H9 (cell line): ENCODE measurements at regions not wholly inside any gene's neighbourhood (a gene's known extent, or its start where the extent isn't known, plus 50 kb on each side); places are given as distances from the start of the nearest gene placed in this dataset.

ENCODE experiments used
- DNase-seq: peaks from one replicate; pipeline ENCODE4 v3.0.0-alpha.2; 2017
- H2AFZ ChIP-seq: one replicate; pipeline ENCODE4 v1.6.1; 2013; ENCODE audit warnings: mild to moderate bottlenecking, low read length, control low read depth, moderate library complexity
- H2AK5ac ChIP-seq: 2 replicates; pipeline ENCODE4 v1.6.1; 2013; ENCODE audit warnings: low read length, control low read depth, mixed read lengths; ENCODE audit not compliant: insufficient read length
- H2BK120ac ChIP-seq: one replicate; pipeline ENCODE4 v1.6.1; 2013; ENCODE audit warnings: low read depth, mild to moderate bottlenecking, low read length, control low read depth, inconsistent platforms; ENCODE audit not compliant: poor library complexity, severe bottlenecking
- H2BK12ac ChIP-seq: 2 replicates; pipeline ENCODE4 v1.6.1; 2013; ENCODE audit warnings: low read length, control low read depth, mixed read lengths, low read depth; ENCODE audit not compliant: insufficient read length
- H2BK15ac ChIP-seq: 2 replicates; pipeline ENCODE4 v1.6.1; 2013; ENCODE audit warnings: low read depth, low read length, control low read depth
- H2BK20ac ChIP-seq: one replicate; pipeline ENCODE4 v1.6.1; 2013; ENCODE audit warnings: low read depth, mild to moderate bottlenecking, low read length, control low read depth, inconsistent platforms; ENCODE audit not compliant: poor library complexity, severe bottlenecking
- H2BK5ac ChIP-seq: 2 replicates; pipeline ENCODE4 v1.6.1; 2013; ENCODE audit warnings: low read length, control low read depth, mixed read lengths; ENCODE audit not compliant: insufficient read length
- H3K14ac ChIP-seq: 2 replicates; pipeline ENCODE4 v1.6.1; 2013; ENCODE audit warnings: low read length, control low read depth; ENCODE audit not compliant: insufficient read depth
- H3K18ac ChIP-seq: 2 replicates; pipeline ENCODE4 v1.6.1; 2013; ENCODE audit warnings: low read depth, mild to moderate bottlenecking, mixed read lengths, low read length, control low read depth; ENCODE audit not compliant: insufficient read length
- H3K23ac ChIP-seq: 2 replicates; pipeline ENCODE4 v1.6.1; 2013; ENCODE audit warnings: low read length, control low read depth, mixed read lengths, low read depth; ENCODE audit not compliant: insufficient read length
- H3K23me2 ChIP-seq: 2 replicates; pipeline ENCODE4 v1.6.1; 2013; ENCODE audit warnings: low read depth, mild to moderate bottlenecking, mixed read lengths, low read length, control low read depth; ENCODE audit not compliant: insufficient read length, poor library complexity, severe bottlenecking
- H3K27ac ChIP-seq: 2 replicates; pipeline ENCODE4 v1.5.1; 2013; ENCODE audit warnings: low read length, control low read depth, mixed read lengths, low read depth; ENCODE audit not compliant: insufficient read length
- H3K27me3 ChIP-seq: 2 replicates; pipeline ENCODE4 v1.6.1; 2013; ENCODE audit warnings: low read length, control low read depth, inconsistent platforms; ENCODE audit not compliant: insufficient read depth
- H3K4ac ChIP-seq: 2 replicates; pipeline ENCODE4 v1.6.1; 2013; ENCODE audit warnings: low read depth, mild to moderate bottlenecking, control low read depth, inconsistent platforms, low read length, moderate library complexity
- H3K4me1 ChIP-seq: 2 replicates; pipeline ENCODE4 v1.6.1; 2013; ENCODE audit warnings: low read length, control low read depth, inconsistent platforms; ENCODE audit not compliant: insufficient read depth
- H3K4me2 ChIP-seq: 2 replicates; pipeline ENCODE4 v1.6.1; 2013; ENCODE audit warnings: low read length, control low read depth, mixed read lengths; ENCODE audit not compliant: insufficient read length, insufficient read depth
- H3K56ac ChIP-seq: 2 replicates; pipeline ENCODE4 v1.6.1; 2013; ENCODE audit warnings: low read depth, mild to moderate bottlenecking, mixed read lengths, low read length, control low read depth; ENCODE audit not compliant: insufficient read length
- H3K79me1 ChIP-seq: 2 replicates; pipeline ENCODE4 v1.6.1; 2013; ENCODE audit warnings: low read depth, mild to moderate bottlenecking, moderate library complexity, low read length, control low read depth, inconsistent platforms; ENCODE audit not compliant: insufficient read depth, poor library complexity, severe bottlenecking
- H3K79me2 ChIP-seq: 2 replicates; pipeline ENCODE4 v1.6.1; 2013; ENCODE audit warnings: low read length, control low read depth, inconsistent platforms; ENCODE audit not compliant: insufficient read depth
- H3K9ac ChIP-seq: 2 replicates; pipeline ENCODE4 v1.6.1; 2013; ENCODE audit warnings: low read length, control low read depth, mixed read lengths; ENCODE audit not compliant: insufficient read length; ENCODE audit errors: extremely low read depth
- H3K9me3 ChIP-seq: one replicate; pipeline ENCODE4 v1.6.1; 2013; ENCODE audit warnings: low read depth, low read length, inconsistent platforms; ENCODE audit not compliant: control insufficient read depth
- H3T11ph ChIP-seq: one replicate; pipeline ENCODE4 v1.6.1; 2013; ENCODE audit warnings: mild to moderate bottlenecking, low read length, control low read depth, inconsistent platforms
- H4K20me1 ChIP-seq: one replicate; pipeline ENCODE4 v1.6.1; 2013; ENCODE audit not compliant: control insufficient read depth, insufficient read length, insufficient read depth
- H4K5ac ChIP-seq: 2 replicates; pipeline ENCODE4 v1.6.1; 2013; ENCODE audit warnings: low read depth, mild to moderate bottlenecking, mixed read lengths, low read length, control low read depth; ENCODE audit not compliant: insufficient read length
- H4K8ac ChIP-seq: replicated peaks from 2 replicates; pipeline ENCODE4 v1.6.1; 2013; ENCODE audit warnings: low read length, control low read depth, mixed read lengths, low read depth; ENCODE audit not compliant: insufficient read length
- H4K91ac ChIP-seq: 2 replicates; pipeline ENCODE4 v1.6.1; 2013; ENCODE audit warnings: low read depth, mild to moderate bottlenecking, moderate library complexity, mixed read lengths, low read length, control low read depth; ENCODE audit not compliant: insufficient read length
- H3K27ac Mint-ChIP-seq, 3 experiments: 2 replicates in 2 of 3; 3 replicates in 1 of 3; pipeline ENCODE4 v1.8.0; 2020 to 2021; ENCODE audit warnings: mixed read lengths in 3 of 3, mild to moderate bottlenecking in 1 of 3, moderate library complexity in 1 of 3
- H3K27me3 Mint-ChIP-seq: 2 replicates; pipeline ENCODE4 v1.8.0; 2021; ENCODE audit warnings: low read depth, mild to moderate bottlenecking, moderate library complexity, mixed read lengths
- H3K36me3 Mint-ChIP-seq, 3 experiments: 2 replicates in 2 of 3; 3 replicates in 1 of 3; pipeline ENCODE4 v1.8.0; 2020 to 2021; ENCODE audit warnings: low read depth in 3 of 3, mixed read lengths in 3 of 3; ENCODE audit not compliant: insufficient read depth in 1 of 3
- H3K4me1 Mint-ChIP-seq, 2 experiments: 2 replicates each; pipeline ENCODE4 v1.8.0; 2020; ENCODE audit warnings: mixed read lengths in 2 of 2
- H3K4me3 Mint-ChIP-seq, 2 experiments: 2 replicates in 1 of 2; 3 replicates in 1 of 2; pipeline ENCODE4 v1.8.0; 2020 to 2021; ENCODE audit warnings: mild to moderate bottlenecking in 2 of 2, mixed read lengths in 2 of 2, moderate library complexity in 1 of 2
- H3K9me3 Mint-ChIP-seq, 2 experiments: 2 replicates in 1 of 2; 3 replicates in 1 of 2; pipeline ENCODE4 v1.8.0; 2020; ENCODE audit warnings: mild to moderate bottlenecking in 2 of 2, mixed read lengths in 2 of 2, moderate library complexity in 1 of 2
- WGBS: extraction: QIAGEN DNeasy Blood & Tissue Kit; methylation state at CpG from one replicate; pipeline ENCODE4 v1.1.7; 2013; ENCODE audit warnings: missing lambda C conversion rate, low lambda C conversion rate, mixed read lengths; ENCODE audit not compliant: insufficient read length; ENCODE audit errors: extremely low coverage; 5-methylcytosine and 5-hydroxymethylcytosine counted together
- TF ChIP-seq, protein P1 (sequence below): fragments of 200-600 bp; sonication (generic); conservative IDR thresholded peaks from 3 replicates; pipeline ENCODE4 v1.8.0; 2021; ENCODE audit warnings: antibody characterized with exemption, mild to moderate bottlenecking

DNA sequence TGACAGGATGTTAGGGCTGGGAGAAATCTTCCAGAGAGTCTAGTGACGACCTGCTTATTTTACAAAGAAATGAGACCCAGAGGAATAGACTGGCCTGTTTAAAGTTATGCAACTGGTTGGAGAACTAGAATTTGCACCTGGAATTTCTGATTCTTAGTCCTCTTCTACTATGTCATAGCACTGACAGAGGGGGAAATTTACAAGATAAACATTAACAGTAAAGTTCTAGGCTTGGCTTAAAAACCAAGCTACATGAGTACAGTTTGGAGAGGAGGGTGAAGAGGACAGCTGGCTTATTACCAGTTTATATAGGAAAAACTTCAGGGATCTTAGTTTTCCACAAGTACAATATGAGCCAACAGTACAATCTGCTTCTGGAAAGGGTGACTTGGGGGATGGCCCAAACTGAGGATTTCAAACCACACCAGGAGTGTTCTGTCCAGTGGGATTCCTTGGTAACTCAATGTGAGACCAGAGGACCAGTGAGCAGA, 269.6 kb downstream of the CD109 start:
- Histone ChIP-seq H3K14ac (no peak overlapping the region), H2BK20ac (no peak overlapping the region), H2BK5ac (no peak overlapping the region), H2BK12ac (no peak overlapping the region), H3K18ac (no peak overlapping the region), H3K23me2 (no peaks in the 10 kb centered on the region), H2BK120ac (no peak overlapping the region), H4K20me1 (no peaks in the 10 kb centered on the region), H3K27ac (no peak overlapping the region), H3K79me1 (no peaks in the 10 kb centered on the region), H4K8ac (no peak overlapping the region), H2AK5ac (no peak overlapping the region), H3K4ac (no peak overlapping the region), H3K27me3 (no peaks in the 10 kb centered on the region), H3K9ac (no peak overlapping the region), H3K79me2 (no peaks in the 10 kb centered on the region), H4K5ac (no peak overlapping the region), H2BK15ac (no peak overlapping the region), H4K91ac (no peak overlapping the region), H3K56ac (no peak overlapping the region), H3K4me1 (no peaks in the 10 kb centered on the region), H2AFZ (no peak overlapping the region), H3K4me2 (no peak overlapping the region), H3K9me3 (no peaks in the 10 kb centered on the region), H3K23ac (no peak overlapping the region), H3T11ph (no peak overlapping the region)
- H3K36me3 Mint-ChIP-seq, result no peaks in the 10 kb centered on the region
- no peak for DNase-seq
- TF ChIP-seq, protein P1, sequence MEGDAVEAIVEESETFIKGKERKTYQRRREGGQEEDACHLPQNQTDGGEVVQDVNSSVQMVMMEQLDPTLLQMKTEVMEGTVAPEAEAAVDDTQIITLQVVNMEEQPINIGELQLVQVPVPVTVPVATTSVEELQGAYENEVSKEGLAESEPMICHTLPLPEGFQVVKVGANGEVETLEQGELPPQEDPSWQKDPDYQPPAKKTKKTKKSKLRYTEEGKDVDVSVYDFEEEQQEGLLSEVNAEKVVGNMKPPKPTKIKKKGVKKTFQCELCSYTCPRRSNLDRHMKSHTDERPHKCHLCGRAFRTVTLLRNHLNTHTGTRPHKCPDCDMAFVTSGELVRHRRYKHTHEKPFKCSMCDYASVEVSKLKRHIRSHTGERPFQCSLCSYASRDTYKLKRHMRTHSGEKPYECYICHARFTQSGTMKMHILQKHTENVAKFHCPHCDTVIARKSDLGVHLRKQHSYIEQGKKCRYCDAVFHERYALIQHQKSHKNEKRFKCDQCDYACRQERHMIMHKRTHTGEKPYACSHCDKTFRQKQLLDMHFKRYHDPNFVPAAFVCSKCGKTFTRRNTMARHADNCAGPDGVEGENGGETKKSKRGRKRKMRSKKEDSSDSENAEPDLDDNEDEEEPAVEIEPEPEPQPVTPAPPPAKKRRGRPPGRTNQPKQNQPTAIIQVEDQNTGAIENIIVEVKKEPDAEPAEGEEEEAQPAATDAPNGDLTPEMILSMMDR, result no peak
- H3K9me3 Mint-ChIP-seq, result no peaks in the 10 kb centered on the region; a peak in 2 of 5 replicates
- no peak overlapping the region for H3K4me3 Mint-ChIP-seq
- peaks cover 4% of the 10 kb centered on the region; the same call in 1 of the 2 replicates for H3K27me3 Mint-ChIP-seq
- H3K4me1 Mint-ChIP-seq, result peaks cover 15 to 18% of the 10 kb centered on the region in 2 experiments
- no CpG with 5 or more reads among the region's 1 CpG for WGBS
- no peak overlapping the region for H3K27ac Mint-ChIP-seq
